ENCODE measurements at regions not wholly inside any gene's neighbourhood (a gene's known extent, or its start where the extent isn't known, plus 50 kb on each side); places are given as distances from the start of the nearest gene placed in this dataset.

DNA sequence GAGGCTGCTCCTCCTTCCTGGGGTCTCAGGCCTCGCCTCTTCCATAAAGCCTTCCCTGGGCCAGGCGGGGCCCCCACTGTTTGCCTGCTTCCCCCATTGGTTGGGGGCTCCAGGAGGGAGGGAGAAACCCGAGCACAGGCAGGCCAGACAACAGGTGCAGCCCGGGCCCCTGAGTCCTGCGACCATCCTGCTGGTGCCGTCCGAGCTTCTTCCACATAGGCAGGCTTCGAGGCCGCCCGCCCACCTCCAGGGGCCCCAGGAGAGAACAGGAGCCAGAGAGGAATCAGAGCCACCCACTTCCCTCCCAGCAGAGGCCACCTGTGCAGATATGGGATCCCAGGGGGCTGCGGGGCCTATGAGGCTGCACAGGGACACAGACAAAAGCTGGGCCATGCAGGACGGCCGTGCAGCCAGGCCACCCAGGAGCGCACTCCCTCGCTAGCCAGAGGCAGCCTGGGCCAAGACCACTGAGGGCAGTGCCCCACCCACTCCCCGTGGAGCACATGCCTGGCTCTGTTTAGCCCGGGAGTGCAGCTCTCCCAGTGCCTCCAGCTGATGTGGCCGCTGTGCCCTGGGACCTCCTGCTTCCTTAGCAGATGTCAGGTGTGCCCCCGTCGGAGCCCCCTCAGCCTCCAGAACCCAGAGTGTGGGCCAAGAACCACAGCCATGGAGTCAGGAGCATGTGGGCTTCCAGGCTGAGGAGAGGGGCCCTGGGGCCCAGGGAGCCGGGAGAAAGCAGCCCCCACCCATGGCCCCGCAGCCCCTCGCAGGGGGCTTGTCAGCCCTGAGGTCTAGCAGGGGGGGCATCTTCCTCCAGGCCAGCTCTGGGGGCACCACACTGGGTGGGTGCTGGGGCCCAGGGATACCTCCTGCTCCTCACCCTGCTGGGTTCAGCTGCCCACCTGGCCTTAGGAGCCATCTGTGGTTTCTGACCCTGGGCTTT lies 59.9 kb upstream of the INPP5A start:
- TF ChIP-seq POLR2A (IDR thresholded peaks at IDR 0.05) (no peak), EP300 (IDR thresholded peaks at IDR 0.05) (no peak), POLR2AphosphoS5 (IDR thresholded peaks at IDR 0.05) (no peak)
- TF ChIP-seq, protein P1, sequence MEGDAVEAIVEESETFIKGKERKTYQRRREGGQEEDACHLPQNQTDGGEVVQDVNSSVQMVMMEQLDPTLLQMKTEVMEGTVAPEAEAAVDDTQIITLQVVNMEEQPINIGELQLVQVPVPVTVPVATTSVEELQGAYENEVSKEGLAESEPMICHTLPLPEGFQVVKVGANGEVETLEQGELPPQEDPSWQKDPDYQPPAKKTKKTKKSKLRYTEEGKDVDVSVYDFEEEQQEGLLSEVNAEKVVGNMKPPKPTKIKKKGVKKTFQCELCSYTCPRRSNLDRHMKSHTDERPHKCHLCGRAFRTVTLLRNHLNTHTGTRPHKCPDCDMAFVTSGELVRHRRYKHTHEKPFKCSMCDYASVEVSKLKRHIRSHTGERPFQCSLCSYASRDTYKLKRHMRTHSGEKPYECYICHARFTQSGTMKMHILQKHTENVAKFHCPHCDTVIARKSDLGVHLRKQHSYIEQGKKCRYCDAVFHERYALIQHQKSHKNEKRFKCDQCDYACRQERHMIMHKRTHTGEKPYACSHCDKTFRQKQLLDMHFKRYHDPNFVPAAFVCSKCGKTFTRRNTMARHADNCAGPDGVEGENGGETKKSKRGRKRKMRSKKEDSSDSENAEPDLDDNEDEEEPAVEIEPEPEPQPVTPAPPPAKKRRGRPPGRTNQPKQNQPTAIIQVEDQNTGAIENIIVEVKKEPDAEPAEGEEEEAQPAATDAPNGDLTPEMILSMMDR (IDR thresholded peaks at IDR 0.05) = no peak
